Posterior cingulate gyrus (tissue), 11 donors: ENCODE measurements at regions not wholly inside any gene's neighbourhood (a gene's known extent, or its start where the extent isn't known, plus 50 kb on each side); places are given as distances from the start of the nearest gene placed in this dataset.
"Not testable (repeated sequence)": the region's sequence is repeated elsewhere in the genome, so short reads cannot be mapped to it uniquely, and the experiment has no call there.

Experiments
- DNase-seq, 10 donors: peaks; one replicate each; pipeline versions ENCODE4 v3.0.0 to v3.0.0-alpha.2; 2020 to 2021; ENCODE audit warnings: mixed read lengths in 3 of 10
- intact Hi-C: fragments of 100-400 bp; cut with DNase I; formaldehyde crosslinking; loops from one replicate; pipeline ENCODE4 v1.15.1; 2023

DNA sequence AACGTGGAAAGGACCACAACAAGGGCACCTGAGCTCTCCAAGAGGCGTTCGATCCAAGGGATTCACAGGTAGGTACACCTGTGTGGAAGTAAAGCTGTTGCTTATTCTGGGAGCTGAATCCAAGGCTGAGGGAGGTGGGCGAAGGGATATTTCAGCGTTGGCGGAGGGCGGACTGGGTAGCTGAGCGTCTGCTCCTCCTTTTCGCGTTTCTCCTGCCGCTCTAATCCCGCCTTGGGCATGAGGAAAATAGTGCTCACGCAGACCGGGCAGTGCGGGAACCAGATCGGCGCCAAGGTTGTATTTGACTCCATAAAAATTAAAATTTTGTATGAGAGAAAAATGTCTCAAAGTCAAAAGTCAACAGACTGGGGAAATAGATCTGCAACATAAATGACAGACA lies 3966.2 kb upstream of the OR11H1 start:
- DNase-seq: peak in 2 of 10 donors; percentile 77 to 82
- intact Hi-C loops: not testable (repeated sequence)

DNA sequence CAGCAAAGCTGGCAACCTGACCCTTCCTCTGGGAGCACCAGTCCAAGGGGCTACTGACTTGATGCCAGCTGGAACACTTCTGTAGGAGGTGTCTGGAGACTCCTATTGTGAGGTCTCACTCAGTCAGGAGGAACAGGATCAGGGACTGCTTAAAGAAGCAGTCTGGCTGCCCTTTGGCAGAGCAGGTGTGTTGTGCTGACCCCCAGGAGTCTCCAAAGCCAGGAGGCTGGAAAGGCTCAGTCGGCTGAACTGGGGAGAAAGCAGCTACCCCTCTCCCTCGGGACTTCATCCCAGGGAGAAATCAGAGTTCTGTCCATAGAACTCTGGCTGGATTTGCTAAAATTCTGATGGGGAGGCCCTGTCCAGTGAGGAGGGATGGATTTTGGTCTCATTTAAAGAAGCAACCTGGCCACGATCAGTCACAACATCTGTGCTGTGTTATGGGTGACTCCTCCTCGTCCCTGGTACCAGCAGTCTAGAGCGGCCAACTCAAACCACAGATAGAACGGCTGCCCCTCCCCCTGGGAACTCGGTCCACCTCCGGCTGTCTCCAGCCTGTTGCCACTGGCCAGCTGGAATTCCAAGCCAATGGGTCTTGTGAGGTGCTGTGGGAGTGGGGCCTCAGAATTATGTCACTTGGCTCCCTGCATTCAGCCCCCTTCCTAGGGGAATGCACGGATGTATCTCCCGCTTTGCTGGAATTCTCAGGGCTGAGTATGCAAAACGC lies 3959.0 kb upstream of the OR11H1 start:
- DNase-seq: peak in 1 of 10 donors; percentile 62
- intact Hi-C loops: not testable (repeated sequence)

DNA sequence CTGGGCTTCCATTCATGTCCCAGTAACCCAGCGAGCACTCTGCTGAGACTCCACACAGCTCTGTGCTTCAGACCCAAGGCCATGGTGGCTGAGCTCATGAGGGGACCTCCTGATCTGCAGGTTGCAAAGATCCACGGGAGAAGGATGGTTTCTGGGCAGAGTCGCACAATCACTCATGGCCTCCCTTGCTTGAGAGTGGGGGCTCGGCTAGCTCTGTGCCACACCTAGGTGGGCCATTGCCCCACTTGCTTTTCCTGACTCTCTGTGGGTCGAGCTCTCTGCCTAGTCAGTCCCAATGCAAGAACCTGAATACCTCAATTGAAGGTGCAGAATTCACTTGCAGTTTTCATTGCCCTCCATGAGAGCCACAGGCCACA lies 3958.4 kb upstream of the OR11H1 start:
- peak in 2 of 10 donors; percentile 80 to 85 for DNase-seq
- intact Hi-C loops: not testable (repeated sequence)

DNA sequence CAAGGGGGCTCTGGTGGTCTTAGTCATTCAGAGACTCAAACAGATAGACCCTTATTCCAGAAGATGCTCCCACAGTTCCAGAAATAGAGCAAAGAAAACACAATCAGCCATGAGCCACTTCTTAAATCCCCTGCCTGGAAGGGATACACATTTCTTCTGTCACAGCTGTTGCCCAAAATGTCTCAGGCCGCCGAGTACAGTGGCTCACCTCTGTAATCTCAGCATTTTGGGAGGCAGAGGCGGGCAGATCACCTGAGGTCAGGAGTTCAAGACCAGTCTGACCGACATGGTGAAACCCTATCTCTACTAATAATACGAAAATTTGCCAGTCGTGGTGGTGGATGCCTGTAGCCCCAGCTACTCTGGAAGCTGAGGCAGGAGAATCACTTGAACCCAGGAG lies 3954.8 kb upstream of the OR11H1 start:
- intact Hi-C loops: not testable (repeated sequence)
- DNase-seq: peak in 1 of 10 donors; percentile 57

DNA sequence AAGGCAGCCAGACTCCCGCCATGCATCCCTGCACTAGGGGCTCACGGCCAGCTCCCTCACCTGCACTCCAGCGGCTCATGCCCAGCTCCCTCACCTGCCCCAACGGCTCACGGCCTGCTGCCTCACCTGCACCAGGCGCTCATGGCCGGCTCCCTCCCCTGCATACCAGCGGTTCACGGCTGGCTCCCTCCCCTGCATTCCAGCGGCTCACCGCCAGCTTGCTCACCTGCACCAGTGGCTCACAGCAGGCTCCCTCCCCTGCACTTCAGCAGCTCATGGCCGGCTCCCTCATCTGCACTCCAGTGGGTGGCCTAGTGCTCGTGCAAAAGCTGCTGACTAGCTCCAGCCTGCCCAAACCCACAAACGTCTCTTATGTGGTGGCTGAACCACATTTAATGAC lies 3953.8 kb upstream of the OR11H1 start:
- intact Hi-C loops: not testable (repeated sequence)
- DNase-seq: peak in 2 of 10 donors; percentile 86 to 90

DNA sequence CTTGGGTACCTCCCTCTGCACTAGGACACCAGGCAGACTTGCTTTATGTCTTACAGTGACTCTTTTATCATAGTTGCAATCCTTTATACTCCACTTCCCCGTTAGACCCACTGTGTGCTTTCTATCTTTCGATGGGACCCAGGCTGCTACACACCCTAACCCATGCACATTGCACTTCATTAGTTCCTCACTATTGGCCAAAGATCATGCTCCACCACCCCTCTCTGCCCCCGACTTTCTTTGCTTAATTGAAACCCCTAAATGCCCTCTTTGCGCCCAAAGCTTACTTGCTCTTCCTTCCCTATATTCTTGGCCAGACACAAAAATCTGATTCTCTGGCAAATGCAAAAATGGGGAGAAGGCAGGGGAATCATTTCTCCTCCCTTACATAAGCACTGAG lies 3953.3 kb upstream of the OR11H1 start:
- intact Hi-C loops: not testable (repeated sequence)
- peak in 1 of 10 donors; percentile 37 for DNase-seq

DNA sequence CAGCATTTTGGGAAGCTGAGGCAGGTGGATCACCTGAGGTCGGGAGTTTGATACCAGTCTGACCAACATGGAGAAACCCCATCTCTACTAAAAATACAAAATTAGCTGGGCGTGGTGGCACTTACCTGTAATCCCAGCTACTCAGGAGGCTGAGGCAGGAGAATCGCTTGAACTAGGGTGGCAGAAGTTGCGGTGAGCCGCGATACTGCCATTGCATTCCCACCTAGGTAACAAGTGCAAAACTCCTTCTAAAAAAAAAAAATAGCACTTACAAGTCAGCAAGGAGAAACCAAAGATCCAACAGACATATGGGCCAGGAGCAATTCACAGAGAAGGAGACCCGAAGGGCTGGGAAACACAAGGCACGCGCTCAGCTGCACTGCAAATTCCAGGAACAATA lies 3951.3 kb upstream of the OR11H1 start:
- intact Hi-C loops: not testable (repeated sequence)
- DNase-seq: peak in 1 of 10 donors; percentile 45

DNA sequence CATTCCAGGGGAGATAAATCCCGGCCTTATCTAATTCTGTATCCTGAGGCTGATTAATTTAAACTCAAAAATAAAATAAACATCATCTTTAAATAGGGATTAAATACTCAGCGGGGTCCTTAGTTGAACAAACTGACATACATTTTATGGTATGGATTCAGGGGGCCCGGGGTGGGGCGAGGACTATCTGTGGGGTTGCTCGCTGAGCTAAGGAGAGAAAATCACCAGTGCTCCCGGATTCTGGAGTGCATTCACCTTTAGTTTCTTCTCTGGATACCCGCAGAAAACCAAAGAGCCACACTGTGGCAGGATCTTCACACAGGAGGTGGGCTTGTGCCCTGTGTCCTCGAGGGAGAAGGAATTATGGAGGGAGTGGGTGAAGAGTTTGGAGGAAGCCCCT lies 3949.9 kb upstream of the OR11H1 start:
- DNase-seq: peak in 1 of 10 donors; percentile 36
- intact Hi-C loops: not testable (repeated sequence)

DNA sequence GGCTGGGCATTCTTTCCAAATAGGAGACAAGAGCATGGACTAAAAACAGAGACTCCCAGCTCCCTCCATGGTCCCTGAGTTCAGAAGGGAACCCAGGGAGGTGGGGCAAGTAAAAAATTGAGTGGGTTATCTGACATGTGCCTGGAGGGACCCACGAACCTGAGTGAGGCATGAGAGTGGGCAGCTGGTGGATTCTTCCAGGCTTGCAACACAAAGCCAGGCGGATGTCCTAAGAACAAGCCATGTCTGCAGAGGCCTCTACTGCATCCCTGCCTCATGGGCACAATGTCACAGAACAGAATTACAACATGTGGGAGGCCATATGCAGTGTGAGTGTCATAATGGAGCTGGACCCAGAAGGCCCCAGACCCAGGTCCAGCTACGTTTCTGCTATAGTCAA lies 3949.4 kb upstream of the OR11H1 start:
- DNase-seq, intact Hi-C loops: not testable (repeated sequence)

DNA sequence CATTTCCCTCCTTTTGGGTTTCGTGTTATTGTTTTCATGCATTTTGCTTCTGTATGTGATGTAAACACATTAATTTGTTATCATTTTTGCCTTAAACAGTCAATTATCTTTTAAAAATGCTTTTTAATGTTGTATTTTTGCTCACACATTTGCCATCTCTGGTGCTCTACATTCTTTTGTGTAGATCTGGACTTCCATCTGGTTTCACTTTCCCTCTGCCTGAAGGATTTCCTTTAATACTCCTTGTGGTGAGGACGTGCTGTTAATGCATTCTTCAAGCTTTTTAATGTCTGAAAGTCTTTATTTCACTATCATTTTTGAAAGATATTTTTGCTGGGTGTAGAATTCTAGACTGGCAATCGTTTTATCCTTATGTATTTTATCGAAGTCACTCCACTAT lies 3945.9 kb upstream of the OR11H1 start:
- intact Hi-C loops, DNase-seq: not testable (repeated sequence)

DNA sequence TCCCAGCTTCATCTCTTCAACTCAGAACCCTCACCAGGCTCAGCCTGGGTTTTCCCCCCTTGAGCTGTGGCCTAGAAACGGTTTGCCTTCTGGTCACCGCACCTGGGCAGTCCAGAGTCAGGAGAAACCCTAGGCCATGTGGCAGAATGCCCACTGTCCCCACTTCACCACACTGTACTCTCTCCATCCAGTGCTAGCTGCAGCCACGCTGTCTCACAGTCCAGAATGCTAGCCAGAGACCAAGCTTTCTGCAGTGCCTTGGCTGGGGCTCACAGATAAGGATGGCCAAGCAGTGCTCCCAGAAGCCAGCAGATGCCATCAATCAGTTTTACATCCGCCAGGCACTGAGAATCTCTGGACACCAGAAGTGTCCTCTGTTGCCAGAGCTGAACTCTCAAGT lies 3943.8 kb upstream of the OR11H1 start:
- intact Hi-C loops: not testable (repeated sequence)
- DNase-seq: peak in 1 of 10 donors; percentile 79

DNA sequence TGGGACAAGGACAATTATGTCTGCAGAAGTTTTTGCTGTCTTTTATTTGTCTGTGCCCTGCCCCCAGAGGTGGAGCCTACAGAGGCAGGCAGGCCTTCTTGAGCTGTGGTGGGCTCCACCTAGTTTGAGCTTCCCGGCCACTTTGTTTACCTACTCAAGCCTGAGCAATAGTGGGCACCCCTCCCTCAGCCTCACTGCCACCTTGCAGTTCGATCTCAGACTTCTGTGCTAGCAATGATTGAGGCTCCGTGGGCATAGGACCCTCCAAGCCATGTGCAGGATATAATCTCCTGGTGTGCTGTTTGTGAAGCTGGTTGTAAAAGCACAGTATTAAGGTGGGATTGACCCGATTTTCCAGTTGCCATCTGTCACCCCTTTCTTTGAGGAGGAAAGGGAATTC lies 3933.4 kb upstream of the OR11H1 start:
- intact Hi-C loops: not testable (repeated sequence)
- peak in 2 of 10 donors; percentile 41 to 67 for DNase-seq

DNA sequence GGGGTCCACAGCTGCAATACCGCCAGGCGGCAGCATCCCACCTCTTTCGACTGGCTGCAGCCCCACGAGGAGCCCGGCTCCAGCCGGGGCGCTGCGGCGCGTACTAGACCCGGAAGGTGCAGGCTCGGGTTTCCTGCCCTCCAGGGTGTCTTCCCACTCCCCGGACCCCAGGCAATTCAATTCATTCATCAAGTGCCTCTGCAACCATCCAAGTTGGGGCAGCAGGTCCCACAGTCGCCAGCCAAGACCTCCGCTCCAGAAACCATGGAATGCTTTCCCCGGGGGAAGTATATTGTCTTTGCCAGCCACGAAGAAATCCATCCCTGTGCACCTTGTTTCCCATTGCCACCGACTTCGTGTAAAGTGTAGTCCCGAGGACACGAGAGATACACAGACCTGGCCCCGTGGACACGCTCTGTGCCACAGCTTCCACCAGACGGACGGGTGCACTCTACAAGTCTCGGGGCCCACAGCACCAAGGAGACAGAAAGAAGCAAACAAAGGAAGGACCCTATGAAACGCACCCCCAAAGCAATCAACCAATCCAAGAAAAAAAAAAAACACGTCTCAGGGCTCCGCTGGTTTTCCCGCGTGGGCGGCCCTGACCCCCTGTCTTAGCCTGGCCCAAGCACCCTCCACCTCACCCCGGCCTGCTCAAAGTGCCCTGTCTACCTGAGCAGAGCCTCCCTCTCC lies 3930.2 kb upstream of the OR11H1 start:
- peak in 2 of 10 donors; percentile 77 to 79 for DNase-seq
- intact Hi-C loops: not testable (repeated sequence)

DNA sequence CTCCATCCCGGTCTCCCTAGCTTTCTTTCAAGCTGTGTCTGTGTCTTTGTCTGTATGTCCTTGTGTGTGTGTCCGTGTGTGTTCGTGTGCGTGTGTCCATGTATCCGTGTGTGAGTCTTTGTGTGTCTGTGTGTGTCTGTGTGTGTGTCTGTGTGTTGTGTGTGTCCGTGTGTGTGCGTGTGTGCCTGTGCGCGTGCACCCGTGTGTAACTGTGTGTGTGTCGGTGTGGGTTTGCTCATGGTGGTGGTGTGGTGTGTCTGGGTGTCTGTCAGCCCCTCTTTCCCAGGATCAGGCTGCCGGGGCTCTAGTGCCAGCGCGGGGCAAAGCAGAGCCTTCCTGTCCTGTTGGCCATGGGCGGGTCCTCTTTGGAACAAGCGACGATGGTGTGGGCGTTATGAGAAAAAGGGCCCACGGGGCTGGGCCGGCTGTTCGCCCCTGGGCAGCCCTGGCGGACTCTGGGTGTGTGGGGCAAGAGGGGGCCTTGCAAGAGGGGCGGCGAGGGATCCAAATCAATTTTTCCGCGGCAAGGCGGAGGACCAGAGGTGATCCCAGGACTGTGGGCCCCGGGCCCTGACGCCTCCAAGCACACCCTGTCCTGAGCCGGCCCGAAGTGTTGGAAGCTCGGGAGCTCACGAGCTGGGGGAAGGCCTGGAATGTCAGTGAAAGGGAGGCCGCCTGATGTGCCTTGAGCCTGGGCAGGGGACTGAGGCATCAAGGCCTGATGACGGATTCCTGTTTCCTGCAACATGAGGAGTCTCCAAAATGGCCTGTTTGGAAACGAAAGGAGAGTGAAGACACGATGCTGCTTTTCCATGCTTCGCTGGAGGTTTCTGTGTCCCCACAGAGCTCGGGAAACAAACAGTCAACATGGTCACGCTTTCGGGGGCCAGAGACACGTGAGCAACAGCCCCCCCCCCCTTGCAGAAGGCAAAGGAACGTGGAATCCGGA lies 3929.2 kb upstream of the OR11H1 start:
- intact Hi-C loops: no loop called here
- DNase-seq: peak in 3 of 10 donors; percentile 71 to 87 (median 85)

DNA sequence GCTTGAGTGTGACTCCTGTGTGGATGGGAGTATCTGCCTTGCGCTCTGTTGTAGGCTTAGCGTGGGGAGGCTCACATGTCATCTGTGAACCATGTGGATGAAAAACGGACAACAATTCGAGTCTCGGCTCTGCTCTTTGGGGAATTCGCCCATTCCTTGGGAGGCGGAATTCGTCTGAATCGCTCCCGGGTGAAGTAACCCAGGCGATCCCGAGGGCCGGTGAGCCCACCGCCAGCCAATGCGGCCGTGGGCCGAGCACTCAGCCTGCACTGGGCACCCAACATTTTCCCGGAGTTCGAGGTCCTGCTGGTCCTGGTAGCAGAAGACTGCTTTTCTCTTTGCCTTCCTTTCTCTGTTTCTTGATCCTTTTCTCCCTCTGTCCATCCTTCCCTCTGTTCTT lies 3928.5 kb upstream of the OR11H1 start:
- DNase-seq: peak in 1 of 10 donors; percentile 58
- intact Hi-C loops: not testable (repeated sequence)

DNA sequence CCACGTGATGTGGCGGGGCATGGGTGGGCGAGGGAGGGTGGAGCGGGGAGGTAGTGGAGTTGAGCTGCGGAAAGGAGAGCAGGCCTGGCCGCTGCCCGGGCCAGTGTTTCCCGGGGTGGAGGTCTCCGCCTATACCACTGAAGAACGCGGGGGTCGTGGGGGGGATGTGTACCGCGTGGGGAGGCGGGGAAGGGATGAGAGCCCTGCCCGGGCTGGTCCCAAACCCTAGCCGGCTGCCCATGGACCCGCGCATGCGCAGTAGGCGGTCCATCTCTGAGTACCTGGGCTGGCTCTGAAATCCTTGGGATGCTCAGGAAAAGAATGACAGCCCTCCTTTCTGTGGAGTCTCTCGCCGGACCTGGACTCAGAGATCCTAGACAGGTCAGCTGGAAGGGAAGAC lies 3927.8 kb upstream of the OR11H1 start:
- intact Hi-C loops: not testable (repeated sequence)

DNA sequence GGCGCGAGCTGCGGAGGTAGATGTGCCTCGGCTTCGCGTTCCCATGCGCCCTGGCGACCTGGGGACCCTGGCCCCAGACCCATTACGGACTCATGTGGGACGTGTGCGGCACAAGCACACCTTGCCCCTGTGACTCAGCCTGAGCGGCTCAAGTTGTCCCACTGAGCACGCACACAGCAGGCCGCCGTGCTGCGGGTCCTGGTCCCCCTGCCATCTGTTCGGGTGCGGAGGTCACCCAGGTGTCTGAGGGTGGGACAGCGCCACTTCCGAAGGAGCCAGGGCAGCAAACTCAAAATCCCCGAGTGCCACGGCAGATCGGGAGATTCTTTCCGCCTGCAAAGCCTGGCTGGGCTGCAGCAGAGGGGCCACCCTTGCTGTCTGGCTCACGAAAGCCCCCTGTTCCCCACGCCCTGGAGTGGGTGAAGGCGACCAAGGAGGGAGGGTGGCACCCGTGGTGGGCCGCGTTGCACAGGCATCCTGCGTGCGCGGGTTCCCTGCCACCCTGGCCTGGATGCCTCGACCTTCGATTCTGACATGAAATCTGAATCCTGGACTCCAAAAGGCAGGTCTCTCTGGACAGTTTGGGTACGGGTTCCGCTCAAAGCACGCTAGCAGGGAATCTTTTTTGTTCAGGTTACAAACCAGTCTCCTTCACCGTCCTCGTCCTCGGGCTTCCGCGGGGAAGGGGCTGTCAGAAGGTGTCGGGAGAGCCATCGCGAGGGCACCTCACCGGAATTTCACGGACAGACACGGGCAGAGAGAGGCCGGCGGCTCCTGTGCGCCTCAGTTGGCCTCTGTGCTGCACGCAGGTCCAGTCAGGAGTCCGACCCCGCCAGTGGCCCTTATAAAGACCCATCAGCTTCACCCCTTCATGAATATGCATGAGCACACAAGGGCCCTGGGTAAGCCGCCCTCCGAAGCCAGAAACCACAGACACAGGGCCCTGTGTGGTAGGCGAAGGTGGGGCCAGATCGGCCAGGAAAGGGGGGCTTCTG lies 3926.8 kb upstream of the OR11H1 start:
- DNase-seq: peak in 3 of 10 donors; percentile 75 to 87 (median 84)
- intact Hi-C loops: not testable (repeated sequence)

More for the DNA sequence above, 3927.8 kb upstream of the OR11H1 start:
- peak in 2 of 10 donors; percentile 84 to 86 for DNase-seq

DNA sequence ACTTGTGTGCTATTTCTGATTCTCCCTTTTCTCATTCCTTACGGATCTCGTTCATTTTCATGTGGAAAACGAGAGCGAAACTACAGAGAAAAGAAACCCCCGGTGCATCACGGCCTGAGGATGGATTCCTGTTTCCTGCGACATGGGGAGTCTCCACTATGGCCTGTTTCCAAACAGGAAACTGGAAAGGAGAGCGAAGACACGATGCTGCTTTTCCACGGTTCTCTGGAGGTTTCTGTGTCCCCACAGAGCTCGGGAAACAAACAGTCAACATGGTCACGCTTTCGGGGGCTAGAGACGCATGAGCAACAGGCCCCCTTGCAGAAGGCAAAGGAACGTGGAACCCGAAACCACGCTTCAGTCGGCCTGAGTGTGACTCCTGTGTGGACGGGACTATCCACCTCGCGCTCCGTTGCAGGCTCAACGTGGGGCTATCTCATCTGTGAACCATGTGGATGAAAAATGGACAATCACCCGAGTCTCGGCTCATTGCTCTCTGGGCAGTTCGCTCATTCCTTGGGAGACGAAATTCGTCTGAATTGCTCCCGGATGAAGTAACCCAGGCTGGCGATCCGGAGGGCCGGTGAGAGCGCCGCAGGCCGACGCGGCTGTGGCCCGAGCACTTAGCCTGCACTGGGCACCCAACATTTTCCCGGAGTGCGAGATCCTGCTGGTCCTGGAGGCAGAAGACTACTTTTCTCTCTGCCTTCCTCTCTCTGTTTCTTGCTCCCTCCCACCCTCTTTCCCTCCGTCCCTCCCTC lies 3923.2 kb upstream of the OR11H1 start:
- peak in 2 of 10 donors; percentile 73 to 81 for DNase-seq
- intact Hi-C loops: not testable (repeated sequence)
